OCI-LY3 (cell line): ENCODE measurements at regions not wholly inside any gene's neighbourhood (a gene's known extent, or its start where the extent isn't known, plus 50 kb on each side); places are given as distances from the start of the nearest gene placed in this dataset.

ENCODE experiments used
- EZH2phosphoT487 ChIP-seq: fragments of 200-600 bp; shearing (Covaris generic); IDR thresholded peaks from 2 replicates; pipeline ENCODE4 v1.6.1; 2018; ENCODE audit warnings: antibody characterized with exemption, mixed run types, low read depth
- TF ChIP-seq, protein P1 (sequence below): fragments of 200-600, 300-600 bp; sonication (generic); IDR thresholded peaks from 2 replicates; pipeline ENCODE4 v1.5.1; 2014; ENCODE audit warnings: antibody characterized with exemption, low read length, low read depth

DNA sequence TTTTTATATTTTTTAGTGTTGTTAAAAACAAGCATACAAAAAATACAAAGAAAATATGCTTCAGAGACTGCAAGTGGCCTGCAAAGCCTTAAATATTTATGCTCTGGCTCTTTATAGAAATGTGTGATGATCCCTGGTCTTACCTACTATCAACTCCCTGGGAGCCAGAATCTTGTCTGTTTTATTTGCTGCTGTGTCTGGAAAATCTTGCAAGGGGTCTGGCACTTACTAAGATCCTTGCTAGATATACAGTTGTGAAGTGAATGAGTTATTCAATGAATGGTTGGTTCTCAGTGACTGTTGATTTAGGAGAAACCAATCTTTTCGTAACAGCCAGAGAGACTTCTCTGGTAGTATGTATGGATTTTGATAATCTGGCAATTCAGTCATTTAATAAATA lies 521.0 kb upstream of the CFAP20DC start:
- TF ChIP-seq, protein P1, sequence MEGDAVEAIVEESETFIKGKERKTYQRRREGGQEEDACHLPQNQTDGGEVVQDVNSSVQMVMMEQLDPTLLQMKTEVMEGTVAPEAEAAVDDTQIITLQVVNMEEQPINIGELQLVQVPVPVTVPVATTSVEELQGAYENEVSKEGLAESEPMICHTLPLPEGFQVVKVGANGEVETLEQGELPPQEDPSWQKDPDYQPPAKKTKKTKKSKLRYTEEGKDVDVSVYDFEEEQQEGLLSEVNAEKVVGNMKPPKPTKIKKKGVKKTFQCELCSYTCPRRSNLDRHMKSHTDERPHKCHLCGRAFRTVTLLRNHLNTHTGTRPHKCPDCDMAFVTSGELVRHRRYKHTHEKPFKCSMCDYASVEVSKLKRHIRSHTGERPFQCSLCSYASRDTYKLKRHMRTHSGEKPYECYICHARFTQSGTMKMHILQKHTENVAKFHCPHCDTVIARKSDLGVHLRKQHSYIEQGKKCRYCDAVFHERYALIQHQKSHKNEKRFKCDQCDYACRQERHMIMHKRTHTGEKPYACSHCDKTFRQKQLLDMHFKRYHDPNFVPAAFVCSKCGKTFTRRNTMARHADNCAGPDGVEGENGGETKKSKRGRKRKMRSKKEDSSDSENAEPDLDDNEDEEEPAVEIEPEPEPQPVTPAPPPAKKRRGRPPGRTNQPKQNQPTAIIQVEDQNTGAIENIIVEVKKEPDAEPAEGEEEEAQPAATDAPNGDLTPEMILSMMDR, result no peak
- no peak for TF ChIP-seq EZH2phosphoT487
